ENCODE measurements at regions not wholly inside any gene's neighbourhood (a gene's known extent, or its start where the extent isn't known, plus 50 kb on each side); places are given as distances from the start of the nearest gene placed in this dataset.

- TF ChIP-seq RAD21 (IDR thresholded peaks at IDR 0.05) (peak in 1 of 2 donors; percentile 7), YY1 (IDR thresholded peaks at IDR 0.05) (no peak), ZBTB33 (IDR thresholded peaks at IDR 0.05) (no peak), ATF3 (IDR thresholded peaks at IDR 0.05) (no peak), REST (IDR thresholded peaks at IDR 0.05) (no peak), FOXA2 (IDR thresholded peaks at IDR 0.05) (no peak), MAX (IDR thresholded peaks at IDR 0.05) (no peak), NR2F2 (IDR thresholded peaks at IDR 0.05) (peak; percentile 44)
- 78% methylated on average over 2 of the region's 2 CpGs for WGBS
- no peak for DNase-seq (ENCODE audit: low spot score)
- no peak overlapping the region for H3K4me3 ChIP-seq (ENCODE audit: low read depth in 1 of 3, low read length in 3 of 3)
- no peak overlapping the region for H3K27ac ChIP-seq (ENCODE audit: low read depth in 1 of 2, low read length in 2 of 2)
- H3K9ac ChIP-seq (ENCODE audit: low read depth in 1 of 2, low read length in 2 of 2): no peak overlapping the region
- H3K4me1 ChIP-seq (ENCODE audit: control insufficient read depth in 4 of 4, insufficient read depth in 4 of 4, low read length in 3 of 4): peaks cover 1 to 8% (median 3%) of the 10 kb centered on the region in 4 donors
- no peaks in the 10 kb centered on the region for H3K9me3 ChIP-seq (ENCODE audit: control insufficient read depth in 4 of 4, low read length in 3 of 4)
- no peaks in the 10 kb centered on the region for H3K36me3 ChIP-seq (ENCODE audit: control insufficient read depth in 4 of 4, insufficient read depth in 3 of 4, low read depth in 1 of 4, low read length in 3 of 4)
- H3K27me3 ChIP-seq (ENCODE audit: control insufficient read depth in 4 of 4, insufficient read depth in 4 of 4, low read length in 3 of 4): no peaks in the 10 kb centered on the region
These were observed 224.3 kb upstream of the IGFBP3 start for GRCh38 chr7:46145412-46145811.

GRCh38 chr7:46143949-46144917, 223.2 kb upstream of the IGFBP3 start:
- no peak for DNase-seq (ENCODE audit: low spot score)
- Histone ChIP-seq H3K4me3 (ENCODE audit: low read depth in 1 of 3, low read length in 3 of 3) (no peak overlapping the region), H3K27me3 (ENCODE audit: control insufficient read depth in 4 of 4, insufficient read depth in 4 of 4, low read length in 3 of 4) (no peaks in the 10 kb centered on the region), H3K9ac (ENCODE audit: low read depth in 1 of 2, low read length in 2 of 2) (peak overlapping the region in 1 of 2 donors; percentile 13), H3K27ac (ENCODE audit: low read depth in 1 of 2, low read length in 2 of 2) (no peak overlapping the region), H3K36me3 (ENCODE audit: control insufficient read depth in 4 of 4, insufficient read depth in 3 of 4, low read depth in 1 of 4, low read length in 3 of 4) (no peaks in the 10 kb centered on the region), H3K4me1 (ENCODE audit: control insufficient read depth in 4 of 4, insufficient read depth in 4 of 4, low read length in 3 of 4) (peaks cover 1 to 8% (median 3%) of the 10 kb centered on the region in 4 donors), H3K9me3 (ENCODE audit: control insufficient read depth in 4 of 4, low read length in 3 of 4) (no peaks in the 10 kb centered on the region)
- WGBS: 51% methylated on average over 4 of the region's 4 CpGs
- TF ChIP-seq MAX (IDR thresholded peaks at IDR 0.05) (no peak), REST (IDR thresholded peaks at IDR 0.05) (no peak), ATF3 (IDR thresholded peaks at IDR 0.05) (no peak), CTCF (IDR thresholded peaks at IDR 0.05; ENCODE audit: low read depth, low read length, missing input control) (no peak), JUND (IDR thresholded peaks at IDR 0.05) (no peak), SP1 (IDR thresholded peaks at IDR 0.05) (no peak), FOXA1 (IDR thresholded peaks at IDR 0.05) (no peak), HNF4G (IDR thresholded peaks at IDR 0.05) (no peak), TAF1 (conservative IDR thresholded peaks at IDR 0.05) (no peak), FOXA2 (IDR thresholded peaks at IDR 0.05) (no peak), YY1 (IDR thresholded peaks at IDR 0.05) (no peak), NR2F2 (IDR thresholded peaks at IDR 0.05) (peak; percentile 9), RXRA (IDR thresholded peaks at IDR 0.05) (peak in 1 of 2 donors; percentile 29), ZBTB33 (IDR thresholded peaks at IDR 0.05) (no peak)

Measured in liver (tissue), 8 donors.